Esophagus squamous epithelium (tissue), 5 donors: ENCODE measurements at regions not wholly inside any gene's neighbourhood (a gene's known extent, or its start where the extent isn't known, plus 50 kb on each side); places are given as distances from the start of the nearest gene placed in this dataset.

Source experiments
- DNase-seq: peaks from one replicate; lab custom pipeline; 2025; lab: John Stamatoyannopoulos, UW
- H3K27ac ChIP-seq, 4 donors: fragments of 200-600 bp; sonication (generic); one replicate each; pipeline ENCODE4 v1.5.1; 2016 to 2019; ENCODE audit warnings: mild to moderate bottlenecking in 1 of 4
- H3K27me3 ChIP-seq, 4 donors: fragments of 200-600 bp; sonication (generic); 1 replicate in 3 of 4; 2 replicates in 1 of 4; pipeline versions ENCODE4 v1.5.1 to v1.6.0; 2017 to 2021; ENCODE audit warnings: antibody characterized with exemption in 1 of 4
- H3K36me3 ChIP-seq, 3 donors: fragments of 200-600 bp; sonication (generic); one replicate each; pipeline ENCODE4 v1.5.1; 2016 to 2019
- H3K4me1 ChIP-seq, 3 donors: fragments of 200-600 bp; sonication (generic); one replicate each; pipeline ENCODE4 v1.5.1; 2017 to 2019
- H3K4me3 ChIP-seq, 4 donors: fragments of 200-600 bp; sonication (generic); 1 replicate in 3 of 4; 2 replicates in 1 of 4; pipeline ENCODE4 v1.5.1; 2016 to 2019; ENCODE audit warnings: mild to moderate bottlenecking in 2 of 4, moderate library complexity in 1 of 4
- H3K9me3 ChIP-seq, 3 donors: fragments of 200-600 bp; sonication (generic); one replicate each; pipeline ENCODE4 v1.5.1; 2016 to 2019
- CTCF ChIP-seq, 6 experiments: fragments of 450-650 bp in 4 of 6; fragments of 200-600 bp in 2 of 6; sonication (generic) in 2 of 6; IDR thresholded peaks; one replicate each; pipeline ENCODE4 v1.5.1; 2016 to 2019; ENCODE audit warnings: antibody characterized with exemption in 6 of 6, mild to moderate bottlenecking in 4 of 6, moderate library complexity in 4 of 6
- POLR2A ChIP-seq, 4 donors: fragments of 450-650 bp; IDR thresholded peaks; one replicate each; pipeline ENCODE4 v1.6.1; 2017; ENCODE audit warnings: antibody characterized with exemption in 4 of 4, mild to moderate bottlenecking in 4 of 4, moderate library complexity in 3 of 4
- WGBS, 2 donors: methylation state at CpG; one replicate each; pipeline ENCODE4 v1.1.5; 2018; 5-methylcytosine and 5-hydroxymethylcytosine counted together
- intact Hi-C: fragments of 100-400 bp; cut with DNase I; formaldehyde crosslinking; loops from one replicate; pipeline ENCODE4 v1.15.0; 2022
- donor health status: DM: yes; HTN: yes; CAD: no.

GRCh38 chr5:96337048-96337781 is 95.8 kb downstream of the PCSK1 start:
- Histone ChIP-seq H3K9me3 (no peaks in the 10 kb centered on the region), H3K4me3 (no peak overlapping the region), H3K27ac (peak overlapping the region in 2 of 4 donors; percentile 64 to 71), H3K36me3 (no peaks in the 10 kb centered on the region), H3K4me1 (peaks cover 0 to 66% (median 16%) of the 10 kb centered on the region in 3 donors), H3K27me3 (no peaks in the 10 kb centered on the region)
- WGBS, 2 donors: 80 to 81% methylated on average over 4 of the region's 4 CpGs
- intact Hi-C loops: loop anchor here (5.0 kb wide), 2 partner anchors 375 to 480 kb away; partner anchors contain the start of gene ELL2
- DNase-seq: no peak
- TF ChIP-seq CTCF (IDR thresholded peaks at IDR 0.05) (no peak), POLR2A (IDR thresholded peaks at IDR 0.05) (no peak)

GRCh38 chr5:96336351-96336985 is 96.6 kb downstream of the PCSK1 start:
- Histone ChIP-seq H3K27ac (peak overlapping the region in 3 of 4 donors; percentile 15 to 71 (median 63)), H3K27me3 (no peaks in the 10 kb centered on the region), H3K4me3 (peak overlapping the region in 1 of 4 donors; percentile 33), H3K4me1 (peaks cover 7 to 73% (median 23%) of the 10 kb centered on the region in 3 donors), H3K36me3 (no peaks in the 10 kb centered on the region), H3K9me3 (no peaks in the 10 kb centered on the region)
- intact Hi-C loops: loop anchor here (5.0 kb wide), 2 partner anchors 374 to 479 kb away; partner anchors contain the start of gene ELL2
- TF ChIP-seq CTCF (IDR thresholded peaks at IDR 0.05) (peak; percentile 46 to 94 (median 85)), POLR2A (IDR thresholded peaks at IDR 0.05) (no peak)
- WGBS, 2 donors: 15 to 20% methylated on average over 6 of the region's 6 CpGs
- DNase-seq: no peak

- intact Hi-C loops: loop anchor here (5.0 kb wide), 2 partner anchors 374 to 479 kb away; partner anchors contain the start of gene ELL2
- no peak for DNase-seq
- Histone ChIP-seq H3K36me3 (no peaks in the 10 kb centered on the region), H3K27me3 (no peaks in the 10 kb centered on the region), H3K27ac (peak overlapping the region in 3 of 4 donors; percentile 15 to 71 (median 63)), H3K4me3 (peak overlapping the region in 1 of 4 donors; percentile 33), H3K9me3 (no peaks in the 10 kb centered on the region), H3K4me1 (peaks cover 11 to 79% (median 28%) of the 10 kb centered on the region in 3 donors)
- 67% methylated on average over 2 of the region's 2 CpGs for WGBS, 2 donors
- TF ChIP-seq POLR2A (IDR thresholded peaks at IDR 0.05) (no peak), CTCF (IDR thresholded peaks at IDR 0.05) (no peak)
Measured at GRCh38 chr5:96335873-96336272, 97.2 kb downstream of the PCSK1 start.

GRCh38 chr5:96333391-96333790 is 99.7 kb downstream of the PCSK1 start:
- no peak for DNase-seq

More at GRCh38 chr5:96333391-96333790, 99.7 kb downstream of the PCSK1 start:
- no peaks in the 10 kb centered on the region for H3K9me3 ChIP-seq
- WGBS, 2 donors: 71% methylated on average over 2 of the region's 4 CpGs; no CpG with 5 or more reads in 1 of the 2 donors
- H3K27ac ChIP-seq: peak overlapping the region in 1 of 4 donors; percentile 3
- intact Hi-C loops: no loop called here
- H3K4me1 ChIP-seq: peaks cover 11 to 64% (median 20%) of the 10 kb centered on the region in 3 donors
- H3K27me3 ChIP-seq: no peaks in the 10 kb centered on the region
- H3K4me3 ChIP-seq: no peak overlapping the region
- no peak for TF ChIP-seq CTCF (IDR thresholded peaks at IDR 0.05)
- TF ChIP-seq POLR2A (IDR thresholded peaks at IDR 0.05): no peak
- H3K36me3 ChIP-seq: no peaks in the 10 kb centered on the region
